GM18873 (cell line): ENCODE measurements at regions not wholly inside any gene's neighbourhood (a gene's known extent, or its start where the extent isn't known, plus 50 kb on each side); places are given as distances from the start of the nearest gene placed in this dataset.

Experiments
- ATAC-seq: cut with Tn5 transposase; IDR thresholded peaks from one replicate; pipeline ENCODE4 v1.9.1; 2021; ENCODE audit warnings: mild to moderate bottlenecking, moderate library complexity, moderate number of reproducible peaks; ENCODE audit not compliant: unreplicated experiment, low FRiP score

GRCh38 chr7:155360495-155361345, 63.0 kb downstream of the INSIG1 start:
- no peak for ATAC-seq

- ATAC-seq: no peak
These were observed 63.6 kb downstream of the INSIG1 start for GRCh38 chr7:155361346-155361680.

- ATAC-seq: no peak
These were observed 64.3 kb downstream of the INSIG1 start for GRCh38 chr7:155361947-155362346.

GRCh38 chr7:155362380-155363145, 64.9 kb downstream of the INSIG1 start:
- no peak for ATAC-seq

GRCh38 chr7:155363146-155363539, 65.5 kb downstream of the INSIG1 start:
- no peak for ATAC-seq

GRCh38 chr7:155363852-155364600, 66.3 kb downstream of the INSIG1 start:
- ATAC-seq: no peak

GRCh38 chr7:155365146-155365874, 67.6 kb downstream of the INSIG1 start:
- ATAC-seq: no peak

- no peak for ATAC-seq
These were observed 71.4 kb downstream of the INSIG1 start for GRCh38 chr7:155368894-155369600.

- no peak for ATAC-seq
These were observed 72.1 kb downstream of the INSIG1 start for GRCh38 chr7:155369766-155370165.

- no peak for ATAC-seq
These were observed 73.7 kb downstream of the INSIG1 start for GRCh38 chr7:155371331-155371883.

- no peak for ATAC-seq
These were observed 74.5 kb downstream of the INSIG1 start for GRCh38 chr7:155371884-155372781.

- ATAC-seq: no peak
These were observed 75.2 kb downstream of the INSIG1 start for GRCh38 chr7:155372782-155373358.

GRCh38 chr7:155373359-155374273, 75.9 kb downstream of the INSIG1 start:
- ATAC-seq: no peak

- no peak for ATAC-seq
These were observed 76.9 kb downstream of the INSIG1 start for GRCh38 chr7:155374276-155375252.

GRCh38 chr7:155375337-155376277, 77.9 kb downstream of the INSIG1 start:
- no peak for ATAC-seq
